Body of pancreas (tissue), 4 donors: ENCODE measurements at regions not wholly inside any gene's neighbourhood (a gene's known extent, or its start where the extent isn't known, plus 50 kb on each side); places are given as distances from the start of the nearest gene placed in this dataset.
A peak's percentile ranks its signal among the peaks of the same experiment; 100 is the strongest.

ENCODE experiments used
- ATAC-seq: fragments of 150-250 bp; one replicate; pipeline ENCODE4 v1.9.1; 2016
- DNase-seq, 4 donors: peaks; one replicate each; pipeline ENCODE4 v3.0.0-alpha.2; 2019
- H3K27ac ChIP-seq, 4 donors: fragments of 200-600 bp; sonication (generic); 1 replicate in 3 of 4; 2 replicates in 1 of 4; pipeline versions ENCODE4 v1.5.1 to v1.6.1; 2016 to 2019; ENCODE audit warnings: mild to moderate bottlenecking in 1 of 4, mixed read lengths in 1 of 4, moderate library complexity in 1 of 4
- H3K27me3 ChIP-seq, 2 donors: fragments of 200-600 bp; sonication (generic); one replicate each; pipeline ENCODE4 v1.6.0; 2016; ENCODE audit warnings: mild to moderate bottlenecking in 1 of 2
- H3K36me3 ChIP-seq, 2 donors: fragments of 200-600 bp; sonication (generic); replicated peaks in 1 of 2; 2 replicates each; pipeline ENCODE4 v1.5.1; 2016; ENCODE audit warnings: low read depth in 2 of 2; ENCODE audit not compliant: insufficient read depth in 1 of 2
- H3K4me1 ChIP-seq: fragments of 200-600 bp; sonication (generic); one replicate; pipeline ENCODE4 v1.6.0; 2016
- H3K4me3 ChIP-seq, 2 donors: fragments of 200-600 bp; sonication (generic); 1 replicate in 1 of 2; 2 replicates in 1 of 2; pipeline ENCODE4 v1.5.1; 2016 to 2019
- H3K9me3 ChIP-seq, 3 donors: fragments of 200-600 bp; sonication (generic); 1 replicate in 2 of 3; 2 replicates in 1 of 3; pipeline ENCODE4 v1.5.1; 2016
- CTCF ChIP-seq, 7 experiments: fragments of 450-650 bp in 4 of 7; fragments of 200-600 bp in 3 of 7; sonication (generic) in 3 of 7; IDR thresholded peaks; one replicate each; pipeline ENCODE4 v1.5.1; 2016 to 2019; ENCODE audit warnings: antibody characterized with exemption in 7 of 7
- POLR2A ChIP-seq, 3 donors: fragments of 450-650 bp; IDR thresholded peaks; one replicate each; pipeline ENCODE4 v1.6.1; 2016; ENCODE audit warnings: antibody characterized with exemption in 3 of 3, mild to moderate bottlenecking in 2 of 3
- WGBS, 2 donors: methylation state at CpG; one replicate each; pipeline ENCODE4 v1.1.5; 2017; 5-methylcytosine and 5-hydroxymethylcytosine counted together
- intact Hi-C: fragments of 100-400 bp; cut with DNase I; formaldehyde crosslinking; loops from one replicate; pipeline ENCODE4 v1.15.1; 2023

- ATAC-seq (no peak), DNase-seq (no peak)
- Histone ChIP-seq H3K27ac (no peak overlapping the region), H3K27me3 (no peaks in the 10 kb centered on the region), H3K36me3 (no peaks in the 10 kb centered on the region), H3K4me1 (no peaks in the 10 kb centered on the region), H3K9me3 (no peaks in the 10 kb centered on the region), H3K4me3 (no peak overlapping the region)
- TF ChIP-seq POLR2A (IDR thresholded peaks at IDR 0.05), result no peak
- TF ChIP-seq CTCF (IDR thresholded peaks at IDR 0.05), result no peak
- 54 to 57% methylated on average over 8 of the region's 8 CpGs for WGBS, 2 donors
- intact Hi-C loops, result no loop called here
These were observed 118.0 kb downstream of the RFPL4B start for GRCh38 chr6:112464901-112465665.

GRCh38 chr6:112466373-112467151 is 119.4 kb downstream of the RFPL4B start:
- Histone ChIP-seq H3K9me3 (no peaks in the 10 kb centered on the region), H3K27me3 (no peaks in the 10 kb centered on the region), H3K4me3 (no peak overlapping the region), H3K27ac (no peak overlapping the region), H3K36me3 (no peaks in the 10 kb centered on the region), H3K4me1 (peaks cover 9% of the 10 kb centered on the region)
- no peak for DNase-seq
- ATAC-seq, result no peak
- intact Hi-C loops, result no loop called here
- 80 to 94% methylated on average over 1 of the region's 1 CpG for WGBS, 2 donors
- TF ChIP-seq POLR2A (IDR thresholded peaks at IDR 0.05) (no peak), CTCF (IDR thresholded peaks at IDR 0.05) (no peak)

GRCh38 chr6:112468359-112468758 is 121.2 kb downstream of the RFPL4B start:
- Histone ChIP-seq H3K4me1 (peaks cover 9% of the 10 kb centered on the region), H3K36me3 (no peaks in the 10 kb centered on the region), H3K27me3 (peaks cover 0 to 3% of the 10 kb centered on the region in 2 donors), H3K27ac (no peak overlapping the region), H3K4me3 (no peak overlapping the region), H3K9me3 (no peaks in the 10 kb centered on the region)
- peak; percentile 50 for ATAC-seq
- 56 to 57% methylated on average over 3 of the region's 3 CpGs for WGBS, 2 donors
- no peak for TF ChIP-seq CTCF (IDR thresholded peaks at IDR 0.05)
- TF ChIP-seq POLR2A (IDR thresholded peaks at IDR 0.05), result no peak
- DNase-seq, result no peak
- intact Hi-C loops, result no loop called here

GRCh38 chr6:112469306-112469705 is 122.2 kb downstream of the RFPL4B start:
- TF ChIP-seq POLR2A (IDR thresholded peaks at IDR 0.05) (no peak), CTCF (IDR thresholded peaks at IDR 0.05) (no peak)
- 82 to 94% methylated on average over 2 of the region's 2 CpGs for WGBS, 2 donors
- H3K9me3 ChIP-seq, result no peaks in the 10 kb centered on the region
- H3K4me1 ChIP-seq, result peaks cover 9% of the 10 kb centered on the region
- ATAC-seq (no peak), DNase-seq (no peak)
- H3K27ac ChIP-seq, result no peak overlapping the region
- H3K4me3 ChIP-seq, result no peak overlapping the region
- H3K36me3 ChIP-seq, result no peaks in the 10 kb centered on the region
- peaks cover 0 to 3% of the 10 kb centered on the region in 2 donors for H3K27me3 ChIP-seq
- intact Hi-C loops, result no loop called here
